GM12878 (cell line): ENCODE measurements at regions not wholly inside any gene's neighbourhood (a gene's known extent, or its start where the extent isn't known, plus 50 kb on each side); places are given as distances from the start of the nearest gene placed in this dataset.

Experiments
- ASH2L ChIP-seq: fragments of 300-600, 200-600 bp; sonication (generic); IDR thresholded peaks from 2 replicates; pipeline ENCODE4 v1.6.1; 2017; ENCODE audit warnings: low read depth, mild to moderate bottlenecking, borderline replicate concordance
- CHD2 ChIP-seq: IDR thresholded peaks from 2 replicates; pipeline ENCODE4 v1.6.1; 2011; ENCODE audit warnings: low read depth, low read length, improper control_type of control experiment, borderline replicate concordance
- MYC ChIP-seq: IDR thresholded peaks from 2 replicates; pipeline ENCODE4 v1.6.1; 2011; ENCODE audit warnings: mild to moderate bottlenecking, low read length, moderate library complexity, inconsistent platforms; ENCODE audit not compliant: insufficient read depth, insufficient replicate concordance, insufficient read length, severe bottlenecking
- POLR2A ChIP-seq: IDR thresholded peaks from 2 replicates; pipeline ENCODE4 v1.6.1; 2011; ENCODE audit warnings: low read depth, mild to moderate bottlenecking, low read length
- POLR2AphosphoS5 ChIP-seq: IDR thresholded peaks from 2 replicates; pipeline ENCODE4 v1.6.1; 2011; ENCODE audit warnings: mild to moderate bottlenecking, low read length, inconsistent platforms
- RFX5 ChIP-seq: IDR thresholded peaks from 2 replicates; pipeline ENCODE4 v1.6.1; 2011; ENCODE audit warnings: low read depth, low read length, improper control_type of control experiment
- SIX5 ChIP-seq: IDR thresholded peaks from 2 replicates; pipeline ENCODE4 v1.6.1; 2011; ENCODE audit warnings: mild to moderate bottlenecking, low read depth, low read length, moderate library complexity; ENCODE audit not compliant: severe bottlenecking
- SMC3 ChIP-seq: IDR thresholded peaks from 2 replicates; pipeline ENCODE4 v1.6.1; 2011; ENCODE audit warnings: low read length, improper control_type of control experiment, borderline replicate concordance
- SP1 ChIP-seq: IDR thresholded peaks from one replicate; pipeline ENCODE4 v1.6.1; 2011; ENCODE audit warnings: low read depth, low read length
- ZNF274 ChIP-seq: IDR thresholded peaks from one replicate; pipeline ENCODE4 v1.8.0; 2011; ENCODE audit not compliant: insufficient read length, insufficient read depth
- TF ChIP-seq, protein P1 (sequence below), 3 experiments: IDR thresholded peaks in 2 of 3; conservative IDR thresholded peaks in 1 of 3; 2 replicates each; pipeline ENCODE4 v1.5.1; 2011; ENCODE audit warnings: low read depth in 3 of 3, low read length in 3 of 3, mild to moderate bottlenecking in 3 of 3, control low read depth in 2 of 3, moderate library complexity in 2 of 3, inconsistent platforms in 1 of 3, mixed read lengths in 1 of 3; ENCODE audit not compliant: control insufficient read depth in 2 of 3, insufficient read depth in 1 of 3; ENCODE audit errors: extremely low read depth in 1 of 3
- TF ChIP-seq, protein P2 (sequence below): IDR thresholded peaks from 2 replicates; pipeline ENCODE4 v1.6.1; 2012; ENCODE audit warnings: low read depth, low read length, improper control_type of control experiment
- TF ChIP-seq, protein P3 (sequence below): fragments of 150-350 bp; IDR thresholded peaks from 2 replicates; pipeline ENCODE4 v1.6.1; 2014; ENCODE audit warnings: mild to moderate bottlenecking, low read depth, low read length
- TF ChIP-seq, protein P4 (sequence below): IDR thresholded peaks from 2 replicates; pipeline ENCODE4 v1.6.1; 2012; ENCODE audit warnings: low read depth, low read length, improper control_type of control experiment

DNA sequence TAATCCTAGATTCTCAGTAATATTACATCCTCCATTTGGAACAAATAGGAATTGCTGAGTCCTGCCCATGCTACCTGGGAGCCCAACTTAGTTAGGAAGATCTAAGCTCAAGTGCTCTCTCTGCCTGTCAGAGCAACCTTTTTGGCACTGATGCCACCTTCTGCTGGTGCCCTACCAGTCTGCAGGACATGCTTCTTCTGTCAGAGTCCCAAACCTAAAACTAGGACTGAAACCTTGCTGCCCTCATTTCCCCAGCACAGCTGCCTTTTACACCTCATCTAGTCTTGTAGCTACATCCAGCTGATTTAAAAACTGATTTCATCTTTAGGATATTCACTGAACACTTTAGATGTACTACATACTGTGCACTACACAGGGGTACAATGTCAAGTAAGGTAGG, 118.7 kb downstream of the LYPLAL1 start:
- TF ChIP-seq, protein P1, sequence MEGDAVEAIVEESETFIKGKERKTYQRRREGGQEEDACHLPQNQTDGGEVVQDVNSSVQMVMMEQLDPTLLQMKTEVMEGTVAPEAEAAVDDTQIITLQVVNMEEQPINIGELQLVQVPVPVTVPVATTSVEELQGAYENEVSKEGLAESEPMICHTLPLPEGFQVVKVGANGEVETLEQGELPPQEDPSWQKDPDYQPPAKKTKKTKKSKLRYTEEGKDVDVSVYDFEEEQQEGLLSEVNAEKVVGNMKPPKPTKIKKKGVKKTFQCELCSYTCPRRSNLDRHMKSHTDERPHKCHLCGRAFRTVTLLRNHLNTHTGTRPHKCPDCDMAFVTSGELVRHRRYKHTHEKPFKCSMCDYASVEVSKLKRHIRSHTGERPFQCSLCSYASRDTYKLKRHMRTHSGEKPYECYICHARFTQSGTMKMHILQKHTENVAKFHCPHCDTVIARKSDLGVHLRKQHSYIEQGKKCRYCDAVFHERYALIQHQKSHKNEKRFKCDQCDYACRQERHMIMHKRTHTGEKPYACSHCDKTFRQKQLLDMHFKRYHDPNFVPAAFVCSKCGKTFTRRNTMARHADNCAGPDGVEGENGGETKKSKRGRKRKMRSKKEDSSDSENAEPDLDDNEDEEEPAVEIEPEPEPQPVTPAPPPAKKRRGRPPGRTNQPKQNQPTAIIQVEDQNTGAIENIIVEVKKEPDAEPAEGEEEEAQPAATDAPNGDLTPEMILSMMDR (IDR thresholded peaks at IDR 0.05 in 2 of 3, conservative IDR thresholded peaks at IDR 0.05 in 1 of 3; ENCODE audit: control insufficient read depth in 2 of 3, extremely low read depth in 1 of 3, insufficient read depth in 1 of 3, low read depth in 3 of 3, low read length in 3 of 3) = no peak
- no peak for TF ChIP-seq SMC3
- TF ChIP-seq, protein P2, sequence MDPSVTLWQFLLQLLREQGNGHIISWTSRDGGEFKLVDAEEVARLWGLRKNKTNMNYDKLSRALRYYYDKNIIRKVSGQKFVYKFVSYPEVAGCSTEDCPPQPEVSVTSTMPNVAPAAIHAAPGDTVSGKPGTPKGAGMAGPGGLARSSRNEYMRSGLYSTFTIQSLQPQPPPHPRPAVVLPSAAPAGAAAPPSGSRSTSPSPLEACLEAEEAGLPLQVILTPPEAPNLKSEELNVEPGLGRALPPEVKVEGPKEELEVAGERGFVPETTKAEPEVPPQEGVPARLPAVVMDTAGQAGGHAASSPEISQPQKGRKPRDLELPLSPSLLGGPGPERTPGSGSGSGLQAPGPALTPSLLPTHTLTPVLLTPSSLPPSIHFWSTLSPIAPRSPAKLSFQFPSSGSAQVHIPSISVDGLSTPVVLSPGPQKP = no peak
- no peak for TF ChIP-seq ASH2L
- no peak for TF ChIP-seq CHD2
- TF ChIP-seq MYC = no peak
- TF ChIP-seq ZNF274 = no peak
- no peak for TF ChIP-seq RFX5
- no peak for TF ChIP-seq POLR2AphosphoS5
- no peak for TF ChIP-seq SIX5
- TF ChIP-seq SP1 = no peak
- TF ChIP-seq, protein P3, sequence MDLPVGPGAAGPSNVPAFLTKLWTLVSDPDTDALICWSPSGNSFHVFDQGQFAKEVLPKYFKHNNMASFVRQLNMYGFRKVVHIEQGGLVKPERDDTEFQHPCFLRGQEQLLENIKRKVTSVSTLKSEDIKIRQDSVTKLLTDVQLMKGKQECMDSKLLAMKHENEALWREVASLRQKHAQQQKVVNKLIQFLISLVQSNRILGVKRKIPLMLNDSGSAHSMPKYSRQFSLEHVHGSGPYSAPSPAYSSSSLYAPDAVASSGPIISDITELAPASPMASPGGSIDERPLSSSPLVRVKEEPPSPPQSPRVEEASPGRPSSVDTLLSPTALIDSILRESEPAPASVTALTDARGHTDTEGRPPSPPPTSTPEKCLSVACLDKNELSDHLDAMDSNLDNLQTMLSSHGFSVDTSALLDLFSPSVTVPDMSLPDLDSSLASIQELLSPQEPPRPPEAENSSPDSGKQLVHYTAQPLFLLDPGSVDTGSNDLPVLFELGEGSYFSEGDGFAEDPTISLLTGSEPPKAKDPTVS = no peak
- no peak for TF ChIP-seq POLR2A
- TF ChIP-seq, protein P4, sequence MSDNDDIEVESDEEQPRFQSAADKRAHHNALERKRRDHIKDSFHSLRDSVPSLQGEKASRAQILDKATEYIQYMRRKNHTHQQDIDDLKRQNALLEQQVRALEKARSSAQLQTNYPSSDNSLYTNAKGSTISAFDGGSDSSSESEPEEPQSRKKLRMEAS = no peak
